ENCODE measurements at regions not wholly inside any gene's neighbourhood (a gene's known extent, or its start where the extent isn't known, plus 50 kb on each side); places are given as distances from the start of the nearest gene placed in this dataset.

DNA sequence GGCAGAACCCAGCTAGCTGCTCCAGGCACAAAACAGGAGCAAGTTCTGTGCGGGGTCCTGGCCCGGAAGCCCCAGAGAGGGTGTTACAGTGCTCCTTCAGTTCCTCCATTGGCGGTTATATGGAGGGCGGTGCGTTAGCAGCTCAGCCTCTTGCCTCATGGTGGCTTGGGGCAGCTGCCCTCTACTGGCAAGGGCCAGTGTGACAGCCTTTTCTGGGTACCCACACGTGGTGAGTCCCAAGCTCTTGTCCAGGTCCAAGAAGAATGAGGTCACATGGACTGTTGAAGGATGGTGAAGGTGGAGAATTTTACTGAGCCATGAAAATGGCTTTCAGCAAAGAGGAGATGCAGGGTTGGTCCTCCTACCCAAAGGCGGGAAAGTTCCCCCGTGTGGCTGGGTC lies 100.5 kb downstream of the WT1 start:
- POLR2A ChIA-PET: no interaction called here
- H3K4me1 ChIP-seq: peaks cover 5% of the 10 kb centered on the region; the same call in 2 of the 3 replicates
- H3K4me2 ChIP-seq: no peak overlapping the region
- CTCF ChIA-PET: interaction anchor here (0.6 to 4.0 kb wide), 8 partner anchors 8 to 71 kb away, joined by 3 to 38 read pairs (median 4); no protein-coding TSS in a partner anchor
- no peak for TF ChIP-seq FOSL2 (IDR thresholded peaks at IDR 0.05)
- TF ChIP-seq FOSL2 (CRISPR knock-in tag; IDR thresholded peaks at IDR 0.05): no peak
- TF ChIP-seq, protein P1, sequence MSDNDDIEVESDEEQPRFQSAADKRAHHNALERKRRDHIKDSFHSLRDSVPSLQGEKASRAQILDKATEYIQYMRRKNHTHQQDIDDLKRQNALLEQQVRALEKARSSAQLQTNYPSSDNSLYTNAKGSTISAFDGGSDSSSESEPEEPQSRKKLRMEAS (IDR thresholded peaks at IDR 0.05): peak; percentile 77
- TF ChIP-seq, protein P2, sequence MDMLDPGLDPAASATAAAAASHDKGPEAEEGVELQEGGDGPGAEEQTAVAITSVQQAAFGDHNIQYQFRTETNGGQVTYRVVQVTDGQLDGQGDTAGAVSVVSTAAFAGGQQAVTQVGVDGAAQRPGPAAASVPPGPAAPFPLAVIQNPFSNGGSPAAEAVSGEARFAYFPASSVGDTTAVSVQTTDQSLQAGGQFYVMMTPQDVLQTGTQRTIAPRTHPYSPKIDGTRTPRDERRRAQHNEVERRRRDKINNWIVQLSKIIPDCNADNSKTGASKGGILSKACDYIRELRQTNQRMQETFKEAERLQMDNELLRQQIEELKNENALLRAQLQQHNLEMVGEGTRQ (IDR thresholded peaks at IDR 0.05): peak; percentile 59; the same call in 1 of the 2 replicates
- TF ChIP-seq RAD21 (conservative IDR thresholded peaks at IDR 0.05 in 1 of 2, IDR thresholded peaks at IDR 0.05 in 1 of 2): 0 out of 5 replicates have a peak, but pooled peaks of 1 of the 2 experiments have one; percentile 12
- peak; percentile 47; the same call in 1 of the 2 replicates for TF ChIP-seq MYC (IDR thresholded peaks at IDR 0.05; ENCODE audit: borderline replicate concordance, low read length)
- TF ChIP-seq, protein P3, sequence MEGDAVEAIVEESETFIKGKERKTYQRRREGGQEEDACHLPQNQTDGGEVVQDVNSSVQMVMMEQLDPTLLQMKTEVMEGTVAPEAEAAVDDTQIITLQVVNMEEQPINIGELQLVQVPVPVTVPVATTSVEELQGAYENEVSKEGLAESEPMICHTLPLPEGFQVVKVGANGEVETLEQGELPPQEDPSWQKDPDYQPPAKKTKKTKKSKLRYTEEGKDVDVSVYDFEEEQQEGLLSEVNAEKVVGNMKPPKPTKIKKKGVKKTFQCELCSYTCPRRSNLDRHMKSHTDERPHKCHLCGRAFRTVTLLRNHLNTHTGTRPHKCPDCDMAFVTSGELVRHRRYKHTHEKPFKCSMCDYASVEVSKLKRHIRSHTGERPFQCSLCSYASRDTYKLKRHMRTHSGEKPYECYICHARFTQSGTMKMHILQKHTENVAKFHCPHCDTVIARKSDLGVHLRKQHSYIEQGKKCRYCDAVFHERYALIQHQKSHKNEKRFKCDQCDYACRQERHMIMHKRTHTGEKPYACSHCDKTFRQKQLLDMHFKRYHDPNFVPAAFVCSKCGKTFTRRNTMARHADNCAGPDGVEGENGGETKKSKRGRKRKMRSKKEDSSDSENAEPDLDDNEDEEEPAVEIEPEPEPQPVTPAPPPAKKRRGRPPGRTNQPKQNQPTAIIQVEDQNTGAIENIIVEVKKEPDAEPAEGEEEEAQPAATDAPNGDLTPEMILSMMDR (IDR thresholded peaks at IDR 0.05): peak; percentile 38
- no peak for TF ChIP-seq ZFP36 (IDR thresholded peaks at IDR 0.05; ENCODE audit: borderline replicate concordance, partially characterized antibody)
- H3K4me3 ChIP-seq: no peak overlapping the region
- H3K27ac ChIP-seq: no peak overlapping the region
- FAIRE-seq: no peak
- WGBS (ENCODE audit: missing lambda C conversion rate): 74% methylated on average over 6 of the region's 8 CpGs
- peak; percentile 46 to 80 for DNase-seq (ENCODE audit: low read depth in 1 of 2, low spot score in 1 of 2)
- peak; percentile 62 to 79 for ATAC-seq
- no peaks in the 10 kb centered on the region for H3K9me3 ChIP-seq

Data from A549 (cell line).